GM21390 (cell line): ENCODE measurements at regions not wholly inside any gene's neighbourhood (a gene's known extent, or its start where the extent isn't known, plus 50 kb on each side); places are given as distances from the start of the nearest gene placed in this dataset.
"Not testable (repeated sequence)": the region's sequence is repeated elsewhere in the genome, so short reads cannot be mapped to it uniquely, and the experiment has no call there.

Source experiments
- ATAC-seq: cut with Tn5 transposase; IDR thresholded peaks from one replicate; pipeline ENCODE4 v1.9.1; 2021; ENCODE audit not compliant: unreplicated experiment

DNA sequence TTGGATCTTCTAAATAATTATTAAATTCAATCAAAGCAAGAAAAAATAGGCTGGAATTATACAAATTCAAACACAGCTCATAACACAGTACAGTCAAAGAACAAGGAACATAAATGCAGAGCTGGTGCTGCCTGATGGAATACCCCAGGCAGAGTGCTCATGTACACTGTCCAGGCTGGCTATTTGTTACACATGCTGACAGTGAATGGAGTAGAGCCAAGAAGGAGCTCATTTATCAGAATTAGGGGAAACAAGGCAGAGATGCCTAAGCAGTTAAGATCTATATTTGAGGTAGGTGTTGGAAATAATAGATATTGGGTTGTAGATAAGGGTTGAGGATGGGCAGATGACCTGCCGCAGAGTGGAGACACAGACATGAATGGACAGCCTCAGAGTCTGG is 788.2 kb upstream of the ARPP21 start:
- ATAC-seq: no peak

DNA sequence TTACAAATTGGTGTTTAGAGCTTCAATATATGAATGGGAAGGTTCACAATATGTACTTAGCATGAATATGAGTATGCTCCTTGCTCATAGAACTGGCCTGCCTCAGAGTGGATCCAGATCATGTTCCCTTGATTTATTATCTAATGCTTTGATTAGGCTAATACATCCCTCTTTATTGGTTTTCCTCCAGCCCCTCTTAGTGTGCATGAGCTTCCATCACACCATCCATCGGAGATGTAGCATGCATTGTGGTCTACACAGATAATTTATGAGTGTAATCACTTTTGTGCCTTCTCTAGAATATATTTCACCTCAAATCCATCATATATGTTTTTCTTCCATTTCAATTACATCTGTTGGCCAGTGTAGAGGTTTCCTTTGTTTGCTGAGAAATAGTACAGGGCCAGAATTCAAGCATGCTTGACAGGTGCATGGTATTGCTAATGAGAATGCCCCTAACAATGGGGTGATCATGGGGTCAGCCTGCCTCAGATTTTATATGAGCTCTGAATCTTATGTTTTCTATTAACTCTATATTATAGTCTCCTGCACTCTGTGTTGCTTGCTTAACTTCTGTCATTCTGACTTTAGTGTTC is 786.4 kb upstream of the ARPP21 start:
- ATAC-seq: no peak

DNA sequence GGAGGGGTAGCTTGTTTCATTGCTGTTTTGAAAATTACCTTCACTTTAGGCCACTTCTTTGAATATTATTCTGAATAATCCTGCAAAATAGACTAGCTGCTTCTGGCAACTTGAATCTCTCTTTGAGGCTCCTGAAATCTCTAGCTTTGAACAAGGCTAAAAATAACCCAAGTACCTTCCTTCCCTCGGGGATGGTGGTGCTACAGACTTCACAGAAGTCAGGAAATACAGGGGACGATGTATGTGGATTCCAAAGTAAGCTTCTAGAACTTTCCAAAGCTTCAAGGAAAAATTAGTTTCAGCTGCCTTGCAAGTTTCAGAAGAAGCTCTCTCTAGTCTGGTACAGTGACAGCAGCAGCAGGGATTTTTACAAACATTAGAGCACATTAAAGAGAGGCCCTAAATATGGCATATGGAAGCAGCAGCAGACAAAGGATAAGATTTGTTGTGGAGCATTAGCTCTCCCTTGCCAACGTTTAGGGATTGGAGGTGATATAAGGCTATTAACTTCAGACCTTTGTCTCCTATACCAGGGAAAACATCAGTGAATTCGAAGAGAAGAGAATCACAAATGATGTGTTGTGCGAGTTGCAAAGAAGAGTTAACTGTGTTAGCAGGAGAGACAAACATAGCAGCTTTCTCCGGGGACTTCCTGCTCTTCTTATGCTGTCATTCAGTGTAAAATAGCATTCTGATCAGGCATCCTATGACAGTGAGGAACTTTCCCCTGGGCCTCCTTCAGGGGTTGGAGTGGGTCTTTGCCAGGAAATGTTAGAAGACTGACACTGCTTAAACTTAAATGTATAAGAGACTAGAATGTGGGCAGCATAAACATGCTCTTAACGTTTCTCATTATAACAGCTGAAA is 783.0 kb upstream of the ARPP21 start:
- ATAC-seq: no peak

DNA sequence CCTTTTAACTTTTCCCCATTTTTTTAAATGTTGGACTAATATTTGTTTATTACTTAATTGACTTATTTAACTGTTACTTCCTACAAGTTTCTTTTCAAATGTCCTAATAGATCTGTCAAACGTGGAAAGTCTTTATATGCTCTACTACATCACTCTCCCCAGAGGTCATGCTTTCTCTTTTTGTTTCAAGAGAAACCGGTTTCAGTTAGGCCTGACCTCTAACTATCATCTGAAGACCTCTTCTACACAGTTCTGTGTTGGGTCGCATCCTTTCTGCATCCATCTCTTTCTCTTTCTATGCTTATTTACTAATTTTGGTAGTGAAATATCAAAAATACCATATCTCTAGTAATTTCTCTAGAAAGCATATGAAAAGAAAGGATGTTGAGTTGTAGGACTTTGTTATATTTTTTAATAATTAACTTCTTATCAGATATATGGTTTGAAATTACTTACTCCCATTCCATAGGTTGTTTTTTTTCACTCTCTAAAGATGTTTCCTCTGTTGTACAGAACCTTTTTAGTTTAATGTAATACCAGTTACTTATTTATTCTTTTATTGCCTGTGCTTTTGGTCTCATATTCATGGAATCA is 781.2 kb upstream of the ARPP21 start:
- ATAC-seq: peak; percentile 83

DNA sequence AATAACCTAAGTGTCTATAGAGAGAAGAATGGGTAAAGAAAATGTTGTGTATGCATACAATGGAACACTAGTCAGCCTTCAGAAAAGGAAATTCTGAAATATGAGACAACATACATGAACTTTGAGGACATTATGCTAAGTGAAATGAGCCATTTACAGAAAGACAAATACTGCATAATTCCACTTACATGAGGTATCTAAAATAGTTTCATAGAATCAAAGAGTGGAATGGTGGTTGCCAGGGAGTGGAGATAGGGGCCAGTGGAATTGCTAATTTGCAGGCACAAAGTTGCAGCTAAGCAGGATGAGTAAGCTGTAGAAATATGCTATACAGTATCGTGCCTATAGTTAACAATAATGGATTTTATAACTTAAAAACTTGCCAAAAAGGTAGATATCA is 779.6 kb upstream of the ARPP21 start:
- ATAC-seq: no peak

DNA sequence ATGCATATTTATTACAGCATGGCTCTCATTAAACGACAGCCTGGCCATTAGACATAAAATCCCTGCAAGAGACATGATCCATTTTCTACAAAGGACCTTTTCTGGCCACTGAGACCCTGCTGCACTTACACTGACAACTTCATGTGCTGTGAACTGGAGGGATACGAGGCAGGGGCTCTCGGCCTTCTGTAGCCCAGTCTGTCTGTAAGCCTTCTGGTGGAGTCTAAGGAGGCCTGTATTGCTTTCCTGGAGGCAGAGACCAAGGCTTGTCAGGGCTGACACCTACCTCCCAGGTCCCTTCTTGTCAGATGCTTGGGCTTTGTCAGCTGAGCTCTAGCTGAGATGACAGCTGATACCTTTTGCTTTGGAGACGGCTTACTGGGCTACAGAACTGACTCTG is 776.9 kb upstream of the ARPP21 start:
- no peak for ATAC-seq

DNA sequence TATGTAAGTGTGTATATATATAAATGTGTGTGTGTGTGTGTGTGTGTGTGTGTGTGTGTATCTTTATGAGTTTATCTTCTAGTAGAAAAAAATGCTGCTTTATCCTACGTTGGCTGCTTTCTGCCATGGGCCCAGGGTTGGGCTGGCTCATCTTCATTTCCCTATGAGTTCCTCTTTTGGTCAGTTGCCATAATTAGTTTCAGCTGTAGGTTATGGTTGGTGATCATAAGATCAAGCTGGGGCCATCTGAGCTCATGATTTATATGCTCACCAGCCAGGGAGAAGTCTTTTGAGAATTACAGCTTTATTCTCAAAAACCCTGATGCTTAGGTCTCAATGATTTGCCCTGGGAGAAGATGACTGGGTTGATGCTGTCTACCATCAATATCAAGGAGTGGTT is 775.8 kb upstream of the ARPP21 start:
- ATAC-seq: no peak

DNA sequence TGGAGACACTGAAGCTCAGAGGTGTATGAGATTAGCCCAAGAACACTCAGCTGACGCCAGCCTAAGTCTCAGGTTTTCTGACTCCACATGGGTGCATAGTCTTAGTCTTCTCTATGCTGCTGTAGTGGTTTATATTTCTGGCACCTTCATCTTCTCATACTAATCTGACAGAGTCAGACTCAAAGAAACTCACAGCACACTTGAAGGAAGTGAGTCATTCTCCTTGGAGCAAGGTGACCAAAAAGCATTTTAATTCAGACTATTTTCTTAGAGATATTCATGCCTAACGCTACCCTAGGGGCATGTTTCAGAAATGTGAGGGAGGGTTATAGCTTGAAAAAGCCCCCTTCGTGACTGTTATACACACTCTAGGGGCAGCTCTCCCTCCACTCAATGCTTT is 775.3 kb upstream of the ARPP21 start:
- no peak for ATAC-seq

DNA sequence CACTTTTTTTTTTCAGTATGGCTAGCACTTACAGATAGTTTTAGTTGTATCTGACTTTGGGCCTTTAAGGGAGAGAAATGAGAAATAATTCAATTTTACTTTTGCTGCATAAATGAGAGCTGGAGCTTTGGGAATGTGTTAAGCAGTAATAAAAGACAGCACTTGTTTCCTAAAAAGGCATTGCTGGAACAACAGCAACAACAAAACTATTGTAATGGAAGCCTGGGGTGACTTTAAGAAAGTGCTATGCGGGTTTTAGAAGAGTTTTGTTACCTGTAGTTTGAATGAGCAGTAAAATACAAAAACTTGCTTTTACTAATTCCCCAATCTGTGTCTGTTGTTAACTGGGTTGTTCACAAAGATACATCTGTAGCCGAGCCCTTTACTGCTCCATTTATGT is 774.0 kb upstream of the ARPP21 start:
- ATAC-seq: no peak

DNA sequence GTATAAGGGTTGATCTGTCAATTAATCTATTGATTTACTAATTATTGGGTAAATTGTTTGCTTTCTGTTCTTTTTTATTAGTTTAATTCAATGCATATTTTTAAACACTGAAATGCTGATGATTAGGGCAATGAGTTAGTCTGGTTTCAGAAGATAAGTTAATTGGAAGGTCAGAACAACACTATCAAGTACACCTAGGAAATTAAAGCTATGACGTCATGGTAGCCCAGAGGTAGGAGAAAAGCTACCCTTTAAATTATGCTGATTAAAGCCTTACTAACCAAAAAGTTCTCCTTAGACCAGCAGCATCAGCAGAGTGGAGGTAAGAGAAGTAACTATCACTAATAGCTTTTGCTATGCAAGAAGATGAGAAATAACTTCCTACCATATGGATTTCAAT is 770.4 kb upstream of the ARPP21 start:
- no peak for ATAC-seq

DNA sequence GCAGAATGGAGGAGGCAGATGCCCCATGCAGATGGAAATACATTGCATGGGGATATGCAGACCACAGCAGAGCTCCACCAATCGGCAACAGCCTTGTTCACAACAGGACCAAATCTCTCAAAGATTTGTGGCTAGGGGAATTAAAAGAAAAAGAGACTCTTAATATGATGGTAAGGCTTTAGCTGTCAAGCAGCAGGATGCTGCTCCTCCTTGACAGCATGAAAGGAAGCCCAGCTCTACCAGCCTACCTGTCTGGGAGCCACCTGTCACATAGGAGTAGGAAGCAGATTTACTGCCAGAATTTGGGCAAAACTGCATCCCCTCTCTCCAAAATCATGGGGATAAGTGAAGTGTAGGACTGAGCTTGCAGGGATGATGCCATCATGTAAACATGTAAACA is 769.6 kb upstream of the ARPP21 start:
- no peak for ATAC-seq

DNA sequence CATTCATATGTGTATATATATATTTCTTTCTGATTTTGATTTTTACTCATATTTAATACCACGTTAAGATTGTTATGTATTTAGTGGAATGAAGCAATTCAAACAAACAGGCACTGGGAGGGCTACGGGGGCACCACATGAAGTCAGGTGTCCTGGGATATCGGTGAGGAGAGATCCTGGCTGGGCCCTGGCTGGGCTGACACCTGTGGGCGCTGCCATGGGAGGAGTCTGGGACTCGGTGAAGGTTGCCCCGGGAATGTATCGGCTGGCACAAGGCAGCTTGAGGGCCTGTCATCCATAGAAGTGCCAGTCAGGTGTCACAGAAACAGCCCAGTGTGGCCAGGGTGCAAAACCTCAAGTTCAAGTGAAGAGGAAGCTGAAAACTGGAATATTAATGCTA is 766.9 kb upstream of the ARPP21 start:
- no peak for ATAC-seq

DNA sequence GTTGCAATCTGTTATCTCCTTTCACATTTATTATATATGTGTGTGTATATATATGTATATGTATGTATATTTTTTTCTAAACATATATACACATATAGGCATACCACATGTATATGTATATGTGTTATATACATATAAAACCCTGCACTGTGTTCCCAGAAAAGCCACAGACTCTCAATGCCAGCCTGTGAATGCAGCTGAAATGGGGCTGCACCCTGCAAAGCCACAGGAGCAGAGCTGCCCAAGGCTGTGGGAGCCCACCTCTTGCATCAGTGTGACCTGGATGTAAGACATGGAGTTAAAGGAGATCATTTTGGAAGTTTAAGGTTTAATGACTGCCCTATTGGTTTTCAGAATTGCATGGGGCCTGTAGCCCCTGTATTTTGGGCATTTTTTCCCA is 762.3 kb upstream of the ARPP21 start:
- ATAC-seq: no peak

DNA sequence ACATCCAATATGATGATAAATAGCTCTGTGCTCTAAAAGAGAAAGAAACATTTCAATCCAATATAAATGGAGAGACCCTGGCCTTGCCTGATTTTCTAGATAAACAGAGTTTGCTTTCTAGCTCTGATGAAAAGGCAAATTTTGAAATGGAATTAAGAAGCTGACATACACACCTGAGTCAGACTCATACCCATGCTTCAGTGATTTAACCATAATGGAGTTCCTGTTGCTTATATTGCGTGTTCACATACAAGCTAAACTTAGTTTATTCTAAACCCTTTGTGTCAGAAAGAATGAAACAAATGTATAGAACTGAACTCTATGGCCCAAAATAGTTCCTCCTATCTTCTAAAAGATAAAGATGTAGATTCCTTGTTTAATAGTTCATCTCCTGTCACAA is 760.8 kb upstream of the ARPP21 start:
- no peak for ATAC-seq

DNA sequence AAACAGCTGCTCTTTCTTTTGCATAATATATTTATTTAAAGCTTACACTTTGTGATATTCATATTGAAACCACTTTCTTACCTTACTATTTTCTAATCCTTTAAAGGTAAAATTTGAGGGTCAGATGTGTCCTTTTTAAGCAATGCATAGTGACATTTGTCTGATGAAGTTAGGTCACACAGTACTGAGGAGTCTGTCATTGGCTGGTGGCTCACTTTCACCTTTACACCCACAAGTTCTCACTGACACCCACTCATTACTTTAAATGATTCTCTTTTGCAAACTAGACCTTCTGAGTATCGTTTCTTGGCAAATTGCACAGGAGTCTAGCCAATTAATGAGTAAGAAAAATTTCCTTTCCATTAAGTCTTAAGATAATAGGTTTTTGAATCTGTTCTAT is 758.3 kb upstream of the ARPP21 start:
- no peak for ATAC-seq

DNA sequence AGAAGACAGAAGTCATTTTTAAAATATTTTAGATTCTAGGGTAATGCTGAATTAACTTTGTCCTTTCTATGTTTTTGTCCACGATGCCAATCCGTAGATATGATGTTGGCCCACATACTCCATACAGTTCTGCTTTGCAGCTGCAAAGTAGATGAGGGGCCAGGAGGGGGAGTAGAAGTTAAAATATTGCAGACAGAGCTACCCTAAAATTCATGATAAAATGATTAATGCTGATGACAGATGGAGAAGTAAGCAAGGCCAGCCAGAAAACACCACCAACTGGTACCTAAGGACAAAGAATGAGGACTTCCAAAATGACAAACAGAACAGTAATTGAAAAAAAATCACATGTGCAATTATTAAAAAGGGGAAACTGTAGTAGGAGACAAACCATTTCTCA is 756.6 kb upstream of the ARPP21 start:
- no peak for ATAC-seq

DNA sequence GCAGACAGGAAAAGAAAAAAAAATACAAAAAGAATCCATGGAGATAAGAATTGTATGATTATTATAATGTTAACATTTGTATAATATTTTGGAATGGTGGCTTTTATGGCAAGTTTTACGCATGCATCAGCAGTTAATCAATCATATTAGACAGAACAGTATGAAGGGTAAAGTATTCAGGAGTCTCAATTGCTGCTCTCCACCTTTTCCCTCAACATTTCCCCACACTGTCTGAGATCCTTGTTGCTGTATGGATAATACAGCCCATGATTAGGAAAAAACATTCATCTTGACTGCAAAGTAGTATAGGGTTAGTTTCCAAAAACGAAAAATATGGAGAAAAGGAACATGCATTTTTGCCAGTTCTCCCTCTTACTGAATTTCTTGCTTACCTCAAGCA is 755.3 kb upstream of the ARPP21 start:
- ATAC-seq: no peak

DNA sequence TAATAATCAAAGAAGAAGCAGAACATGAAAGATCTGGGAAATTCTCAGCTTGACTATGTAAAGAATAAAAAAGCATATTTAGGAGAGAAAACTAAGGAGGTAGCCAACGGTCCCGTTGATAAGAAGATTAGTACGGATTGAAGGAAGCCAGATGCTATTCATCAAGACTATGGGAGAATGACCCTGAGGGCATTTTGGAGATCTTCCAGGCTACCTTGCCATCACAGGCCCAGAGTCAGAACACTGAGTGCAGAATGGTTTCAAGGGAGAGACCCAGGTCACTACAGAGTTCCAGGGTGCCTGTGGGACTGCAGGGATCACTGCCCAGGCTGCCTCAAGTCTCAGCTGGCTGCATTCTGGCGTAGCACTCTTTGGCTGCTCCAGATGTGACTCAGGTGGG is 752.9 kb upstream of the ARPP21 start:
- no peak for ATAC-seq

DNA sequence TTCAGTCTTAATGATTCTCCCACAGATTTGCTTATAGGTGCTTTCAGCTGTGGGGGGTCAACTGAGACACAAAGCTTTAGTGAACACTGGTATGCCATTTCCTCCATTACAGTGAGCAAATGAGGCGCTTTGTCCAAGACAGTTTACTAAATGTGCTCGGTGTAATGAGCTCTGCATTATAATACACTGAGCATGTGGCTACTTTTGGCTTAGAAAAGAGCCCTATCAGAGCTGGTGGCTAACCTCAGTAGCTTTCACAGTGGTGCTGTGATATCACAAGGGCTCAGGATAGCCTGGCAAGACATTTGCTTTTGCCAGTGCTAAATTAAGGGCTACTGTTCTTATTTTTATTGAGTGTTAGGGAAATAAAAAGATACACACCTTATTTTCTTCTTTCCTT is 749.7 kb upstream of the ARPP21 start:
- ATAC-seq: no peak

DNA sequence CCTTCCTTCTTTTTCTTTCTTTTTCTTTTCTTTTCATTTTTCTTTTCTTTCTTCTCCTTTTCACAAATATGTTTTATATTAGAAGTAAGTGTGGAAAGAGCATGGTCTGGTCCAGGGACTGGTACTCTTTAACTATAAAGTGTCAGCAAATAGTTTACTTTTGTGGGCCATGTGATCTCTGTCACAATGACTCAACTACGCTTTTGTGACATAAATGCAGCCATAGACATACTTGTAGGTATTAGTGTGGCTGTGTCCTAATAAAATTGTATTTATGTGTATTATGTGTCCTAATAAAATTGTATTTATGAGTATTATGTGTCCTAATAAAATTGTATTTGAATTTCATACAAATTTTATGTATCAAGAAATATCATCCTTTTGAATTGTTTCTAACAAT is 749.1 kb upstream of the ARPP21 start:
- ATAC-seq: no peak

DNA sequence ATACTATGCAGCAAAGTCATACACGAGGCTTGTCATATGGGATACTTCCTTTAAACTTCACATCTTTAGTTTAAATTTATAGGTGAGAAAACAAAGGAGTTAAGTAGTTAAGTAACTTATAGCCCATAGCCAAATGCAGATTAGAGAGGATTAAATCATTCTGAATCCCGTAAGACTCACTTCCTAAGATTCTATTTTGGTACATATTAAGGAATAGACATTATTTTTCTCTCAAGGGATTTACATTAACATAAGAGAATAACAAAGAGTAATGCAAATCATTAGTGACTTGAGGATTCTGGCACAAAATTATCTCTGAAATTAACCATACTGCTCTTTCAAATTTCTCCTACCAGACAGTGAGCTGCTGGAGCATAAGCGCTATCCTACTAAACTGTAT is 747.4 kb upstream of the ARPP21 start:
- no peak for ATAC-seq

DNA sequence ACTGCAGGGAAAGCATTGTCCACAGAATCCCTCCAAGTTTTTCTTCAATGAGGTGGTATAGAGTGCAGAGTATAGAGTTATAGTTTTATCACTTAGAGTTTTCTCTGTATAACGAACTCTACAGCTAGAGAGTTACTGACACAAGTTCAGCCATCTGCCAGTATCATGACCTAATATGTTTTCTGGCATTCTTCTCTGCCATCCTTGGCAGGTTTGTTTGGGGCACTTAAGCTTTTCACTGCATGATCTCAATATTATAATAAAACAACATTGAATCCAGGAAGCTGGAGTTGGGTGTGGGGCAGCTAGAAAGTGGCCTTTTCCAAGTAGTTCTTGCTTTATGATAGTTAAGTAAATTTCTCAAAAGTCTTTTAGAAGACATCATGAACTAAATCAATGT is 743.5 kb upstream of the ARPP21 start:
- no peak for ATAC-seq

DNA sequence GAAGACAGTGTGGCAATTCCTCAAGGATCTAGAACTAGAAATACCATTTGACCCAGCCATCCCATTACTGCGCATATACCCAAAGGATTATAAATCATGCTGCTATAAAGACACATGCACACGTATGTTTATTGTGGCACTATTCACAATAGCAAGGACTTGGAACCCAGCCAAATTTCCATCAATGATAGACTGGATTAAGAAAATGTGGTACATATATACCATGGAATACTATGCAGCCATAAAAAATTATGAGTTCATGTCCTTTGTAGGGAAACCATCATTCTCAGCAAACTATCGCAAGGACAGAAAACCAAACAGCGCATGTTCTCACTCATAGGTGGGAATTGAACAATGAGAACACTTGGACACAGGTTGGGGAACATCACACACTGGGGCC is 729.6 kb upstream of the ARPP21 start:
- ATAC-seq: not testable (repeated sequence)
